ENCODE measurements at regions not wholly inside any gene's neighbourhood (a gene's known extent, or its start where the extent isn't known, plus 50 kb on each side); places are given as distances from the start of the nearest gene placed in this dataset.

- no peak for TF ChIP-seq CTCF (conservative IDR thresholded peaks at IDR 0.05; ENCODE audit: low read length)
- TF ChIP-seq EZH2phosphoT487 (IDR thresholded peaks at IDR 0.05; ENCODE audit: borderline replicate concordance, low read depth, low read length): no peak
Measured at GRCh38 chr10:120041807-120042559, 149.5 kb downstream of the SEC23IP start.
